Activated CD4-positive, alpha-beta memory T cell treated with anti-CD3 and anti-CD28 coated beads, Interleukin-2, amount 10 ng/mL, durations not matched to agents 7 days and 5 days (primary cell): ENCODE measurements at regions not wholly inside any gene's neighbourhood (a gene's known extent, or its start where the extent isn't known, plus 50 kb on each side); places are given as distances from the start of the nearest gene placed in this dataset.

Experiments used
- CTCF ChIA-PET: fragments of 350-600 bp; sonication (Branson Sonifier 250); formaldehyde crosslinking; loops from one replicate; lab custom pipeline; 2021; ENCODE audit warnings: antibody characterized with exemption, inconsistent platforms; lab: Charles Lee
- POLR2A ChIA-PET: fragments of 350-600 bp; sonication (Branson Sonifier 250); formaldehyde crosslinking; loops from one replicate; lab custom pipeline; 2021; ENCODE audit warnings: antibody characterized with exemption; lab: Charles Lee
- DNase-seq: peaks from one replicate; pipeline ENCODE4 v3.0.0-alpha.2; 2020
- H3K27ac Mint-ChIP-seq: one replicate; pipeline ENCODE4 v1.8.0; 2021; ENCODE audit warnings: mild to moderate bottlenecking, mixed read lengths
- H3K27me3 Mint-ChIP-seq: one replicate; pipeline ENCODE4 v1.8.0; 2021; ENCODE audit warnings: mixed read lengths
- H3K36me3 Mint-ChIP-seq: one replicate; pipeline ENCODE4 v1.8.0; 2021; ENCODE audit warnings: low read depth, mixed read lengths
- H3K4me1 Mint-ChIP-seq: one replicate; pipeline ENCODE4 v1.8.0; 2021; ENCODE audit warnings: mixed read lengths
- H3K4me3 Mint-ChIP-seq: one replicate; pipeline ENCODE4 v1.8.0; 2021; ENCODE audit warnings: mild to moderate bottlenecking, mixed read lengths
- H3K9me3 Mint-ChIP-seq: one replicate; pipeline ENCODE4 v1.8.0; 2021; ENCODE audit warnings: mixed read lengths

GRCh38 chr4:160848901-160849760 is 1314.7 kb downstream of the FSTL5 start:
- Mint-ChIP-seq H3K4me3 (no peak overlapping the region), H3K4me1 (no peaks in the 10 kb centered on the region), H3K27me3 (no peaks in the 10 kb centered on the region), H3K9me3 (peaks cover 3% of the 10 kb centered on the region), H3K36me3 (no peaks in the 10 kb centered on the region), H3K27ac (no peak overlapping the region)
- DNase-seq, result no peak
- CTCF ChIA-PET, result no interaction called here
- POLR2A ChIA-PET, result no interaction called here

GRCh38 chr4:160864253-160864652 is 1299.5 kb downstream of the FSTL5 start:
- Mint-ChIP-seq H3K9me3 (peaks cover 5% of the 10 kb centered on the region), H3K27ac (no peak overlapping the region), H3K4me3 (no peak overlapping the region), H3K36me3 (no peaks in the 10 kb centered on the region), H3K4me1 (no peaks in the 10 kb centered on the region), H3K27me3 (no peaks in the 10 kb centered on the region)
- POLR2A ChIA-PET, result no interaction called here
- CTCF ChIA-PET, result no interaction called here
- DNase-seq, result no peak

GRCh38 chr4:160869899-160870298 is 1293.9 kb downstream of the FSTL5 start:
- DNase-seq, result no peak
- H3K4me1 Mint-ChIP-seq, result no peaks in the 10 kb centered on the region
- peaks cover 7% of the 10 kb centered on the region for H3K9me3 Mint-ChIP-seq
- H3K27ac Mint-ChIP-seq, result no peak overlapping the region
- no peaks in the 10 kb centered on the region for H3K36me3 Mint-ChIP-seq
- CTCF ChIA-PET, result no interaction called here
- POLR2A ChIA-PET, result no interaction called here
- no peaks in the 10 kb centered on the region for H3K27me3 Mint-ChIP-seq
- no peak overlapping the region for H3K4me3 Mint-ChIP-seq

- Mint-ChIP-seq H3K4me1 (no peaks in the 10 kb centered on the region), H3K36me3 (no peaks in the 10 kb centered on the region), H3K9me3 (peaks cover 12% of the 10 kb centered on the region), H3K27me3 (no peaks in the 10 kb centered on the region), H3K27ac (no peak overlapping the region), H3K4me3 (no peak overlapping the region)
- ChIA-PET POLR2A (no interaction called here), CTCF (no interaction called here)
- DNase-seq, result no peak
These were observed 1291.3 kb downstream of the FSTL5 start for GRCh38 chr4:160872491-160872890.

- no peaks in the 10 kb centered on the region for H3K4me1 Mint-ChIP-seq
- H3K4me3 Mint-ChIP-seq, result no peak overlapping the region
- H3K27ac Mint-ChIP-seq, result no peak overlapping the region
- POLR2A ChIA-PET, result no interaction called here
- H3K36me3 Mint-ChIP-seq, result no peaks in the 10 kb centered on the region
- DNase-seq, result no peak
- peaks cover 17% of the 10 kb centered on the region for H3K9me3 Mint-ChIP-seq
- H3K27me3 Mint-ChIP-seq, result no peaks in the 10 kb centered on the region
- CTCF ChIA-PET, result no interaction called here
These were observed 1286.6 kb downstream of the FSTL5 start for GRCh38 chr4:160877087-160877790.

GRCh38 chr4:160880180-160880579 is 1283.6 kb downstream of the FSTL5 start:
- Mint-ChIP-seq H3K36me3 (no peaks in the 10 kb centered on the region), H3K27me3 (no peaks in the 10 kb centered on the region), H3K4me3 (no peak overlapping the region), H3K27ac (no peak overlapping the region), H3K9me3 (peaks cover 17% of the 10 kb centered on the region), H3K4me1 (no peaks in the 10 kb centered on the region)
- no peak for DNase-seq
- ChIA-PET CTCF (no interaction called here), POLR2A (no interaction called here)

GRCh38 chr4:160887668-160888067 is 1276.1 kb downstream of the FSTL5 start:
- no peak overlapping the region for H3K4me3 Mint-ChIP-seq

GRCh38 chr4:160894128-160894527 is 1269.7 kb downstream of the FSTL5 start:
- no peak overlapping the region for H3K4me3 Mint-ChIP-seq
- H3K4me1 Mint-ChIP-seq, result no peaks in the 10 kb centered on the region
- H3K36me3 Mint-ChIP-seq, result no peaks in the 10 kb centered on the region
- no peak overlapping the region for H3K27ac Mint-ChIP-seq
- CTCF ChIA-PET, result no interaction called here
- H3K27me3 Mint-ChIP-seq, result no peaks in the 10 kb centered on the region
- no peak for DNase-seq
- POLR2A ChIA-PET, result no interaction called here
- peaks cover 7% of the 10 kb centered on the region for H3K9me3 Mint-ChIP-seq

More at GRCh38 chr4:160887668-160888067, 1276.1 kb downstream of the FSTL5 start:
- Mint-ChIP-seq H3K27me3 (no peaks in the 10 kb centered on the region), H3K9me3 (peaks cover 4% of the 10 kb centered on the region), H3K36me3 (no peaks in the 10 kb centered on the region), H3K4me1 (no peaks in the 10 kb centered on the region), H3K27ac (no peak overlapping the region)
- POLR2A ChIA-PET, result no interaction called here
- DNase-seq, result no peak
- CTCF ChIA-PET, result no interaction called here

- Mint-ChIP-seq H3K4me3 (no peak overlapping the region), H3K9me3 (peaks cover 7% of the 10 kb centered on the region), H3K4me1 (no peaks in the 10 kb centered on the region), H3K36me3 (no peaks in the 10 kb centered on the region), H3K27me3 (no peaks in the 10 kb centered on the region), H3K27ac (no peak overlapping the region)
- POLR2A ChIA-PET, result no interaction called here
- no peak for DNase-seq
- CTCF ChIA-PET, result no interaction called here
These were observed 1269.0 kb downstream of the FSTL5 start for GRCh38 chr4:160894809-160895208.

- Mint-ChIP-seq H3K36me3 (no peaks in the 10 kb centered on the region), H3K27me3 (no peaks in the 10 kb centered on the region), H3K27ac (no peak overlapping the region), H3K4me3 (no peak overlapping the region), H3K4me1 (no peaks in the 10 kb centered on the region), H3K9me3 (peaks cover 3% of the 10 kb centered on the region)
- ChIA-PET CTCF (no interaction called here), POLR2A (no interaction called here)
- no peak for DNase-seq
These were observed 1236.5 kb downstream of the FSTL5 start for GRCh38 chr4:160927311-160927710.

- H3K36me3 Mint-ChIP-seq, result no peaks in the 10 kb centered on the region
- no peaks in the 10 kb centered on the region for H3K27me3 Mint-ChIP-seq
- H3K27ac Mint-ChIP-seq, result no peak overlapping the region
- no peak overlapping the region for H3K4me3 Mint-ChIP-seq
- ChIA-PET CTCF (no interaction called here), POLR2A (no interaction called here)
- peaks cover 3% of the 10 kb centered on the region for H3K9me3 Mint-ChIP-seq
- no peak for DNase-seq
- no peaks in the 10 kb centered on the region for H3K4me1 Mint-ChIP-seq
These were observed 1235.3 kb downstream of the FSTL5 start for GRCh38 chr4:160928482-160928881.

GRCh38 chr4:160947653-160948052 is 1216.1 kb downstream of the FSTL5 start:
- POLR2A ChIA-PET, result no interaction called here
- Mint-ChIP-seq H3K9me3 (peaks cover 17% of the 10 kb centered on the region), H3K4me1 (no peaks in the 10 kb centered on the region), H3K36me3 (no peaks in the 10 kb centered on the region), H3K27me3 (no peaks in the 10 kb centered on the region), H3K4me3 (no peak overlapping the region), H3K27ac (no peak overlapping the region)
- DNase-seq, result no peak
- CTCF ChIA-PET, result no interaction called here

- Mint-ChIP-seq H3K4me1 (no peaks in the 10 kb centered on the region), H3K9me3 (no peaks in the 10 kb centered on the region), H3K27me3 (no peaks in the 10 kb centered on the region), H3K4me3 (no peak overlapping the region), H3K36me3 (no peaks in the 10 kb centered on the region), H3K27ac (no peak overlapping the region)
- DNase-seq, result no peak
- CTCF ChIA-PET, result no interaction called here
- POLR2A ChIA-PET, result no interaction called here
These were observed 1206.9 kb downstream of the FSTL5 start for GRCh38 chr4:160956875-160957274.

GRCh38 chr4:160969925-160970324 is 1193.9 kb downstream of the FSTL5 start:
- H3K36me3 Mint-ChIP-seq, result no peaks in the 10 kb centered on the region
- H3K9me3 Mint-ChIP-seq, result peaks cover 13% of the 10 kb centered on the region
- CTCF ChIA-PET, result no interaction called here
- POLR2A ChIA-PET, result no interaction called here
- DNase-seq, result no peak
- no peak overlapping the region for H3K27ac Mint-ChIP-seq
- H3K4me1 Mint-ChIP-seq, result no peaks in the 10 kb centered on the region
- H3K4me3 Mint-ChIP-seq, result no peak overlapping the region
- no peaks in the 10 kb centered on the region for H3K27me3 Mint-ChIP-seq
